A673 (cell line): ENCODE measurements at regions not wholly inside any gene's neighbourhood (a gene's known extent, or its start where the extent isn't known, plus 50 kb on each side); places are given as distances from the start of the nearest gene placed in this dataset.

ENCODE experiments used
- BruUV-seq: library from RNA; stranded (reverse); fragments of 400-500 nt; replicated peaks from 2 replicates; lab custom pipeline; 2021; lab: Mats Ljungman, UMichigan
- CTCF ChIA-PET: fragments of 300-600 bp; sonication (Branson Sonifier 250); formaldehyde crosslinking; loops from one replicate; lab custom pipeline; 2022; ENCODE audit warnings: antibody characterized with exemption; lab: Charles Lee
- POLR2A ChIA-PET: fragments of 300-600 bp; sonication (Branson Sonifier 250); formaldehyde crosslinking; loops from one replicate; lab custom pipeline; 2022; ENCODE audit warnings: antibody characterized with exemption; ENCODE audit not compliant: low non-redundant PET; lab: Charles Lee
- DNase-seq: peaks from one replicate; pipeline ENCODE4 v3.0.0-alpha.2; 2015; ENCODE audit warnings: low spot score
- H3K27ac ChIP-seq: fragments of 200-600 bp; sonication (generic); 2 replicates; pipeline ENCODE4 v1.5.1; 2016; ENCODE audit warnings: mixed run types, low read depth, mild to moderate bottlenecking, mixed read lengths, antibody characterized with exemption, low read length; ENCODE audit not compliant: poor library complexity, severe bottlenecking
- H3K27me3 ChIP-seq: fragments of 200-600 bp; sonication (generic); replicated peaks from 2 replicates; pipeline ENCODE4 v1.6.1; 2017; ENCODE audit warnings: mixed run types, low read depth, mild to moderate bottlenecking, mixed read lengths, antibody characterized with exemption, low read length; ENCODE audit not compliant: insufficient read depth, poor library complexity
- H3K36me3 ChIP-seq: fragments of 200-600 bp; sonication (generic); 2 replicates; pipeline ENCODE4 v1.6.1; 2016; ENCODE audit warnings: mixed run types, mild to moderate bottlenecking, mixed read lengths, antibody characterized with exemption, low read length; ENCODE audit not compliant: insufficient read depth, poor library complexity, severe bottlenecking
- H3K4me1 ChIP-seq: fragments of 200-600 bp; sonication (generic); 2 replicates; pipeline ENCODE4 v1.6.1; 2017; ENCODE audit warnings: mixed run types, mild to moderate bottlenecking, mixed read lengths, antibody characterized with exemption, low read length; ENCODE audit not compliant: insufficient read depth, poor library complexity, severe bottlenecking
- H3K4me3 ChIP-seq: fragments of 200-600 bp; sonication (generic); 2 replicates; pipeline ENCODE4 v1.5.1; 2016; ENCODE audit warnings: low read depth, mixed run types, mild to moderate bottlenecking, mixed read lengths, low read length; ENCODE audit not compliant: poor library complexity, severe bottlenecking
- H3K9me3 ChIP-seq: fragments of 200-600 bp; sonication (generic); 2 replicates; pipeline ENCODE4 v1.6.1; 2016; ENCODE audit warnings: mixed run types, low read depth, mild to moderate bottlenecking, mixed read lengths, antibody characterized with exemption, low read length; ENCODE audit not compliant: poor library complexity, severe bottlenecking
- EZH2 ChIP-seq: fragments of 200-600 bp; sonication (generic); IDR thresholded peaks from 2 replicates; pipeline ENCODE4 v1.6.1; 2017; ENCODE audit warnings: borderline replicate concordance, low read depth, mild to moderate bottlenecking, mixed read lengths, antibody characterized with exemption, low read length; ENCODE audit not compliant: poor library complexity, severe bottlenecking
- intact Hi-C: fragments of 100-400 bp; cut with micrococcal nuclease; formaldehyde crosslinking; loops from one replicate; pipeline ENCODE4 v1.10.0; 2022; ENCODE audit not compliant: unreplicated experiment
- TF ChIP-seq, protein P1 (sequence below): fragments of 300-800, 200-600 bp; sonication (generic); conservative IDR thresholded peaks from 2 replicates; pipeline ENCODE4 v1.5.1; 2017; ENCODE audit warnings: low read depth, mild to moderate bottlenecking, antibody characterized with exemption, low read length, moderate library complexity, mixed read lengths

DNA sequence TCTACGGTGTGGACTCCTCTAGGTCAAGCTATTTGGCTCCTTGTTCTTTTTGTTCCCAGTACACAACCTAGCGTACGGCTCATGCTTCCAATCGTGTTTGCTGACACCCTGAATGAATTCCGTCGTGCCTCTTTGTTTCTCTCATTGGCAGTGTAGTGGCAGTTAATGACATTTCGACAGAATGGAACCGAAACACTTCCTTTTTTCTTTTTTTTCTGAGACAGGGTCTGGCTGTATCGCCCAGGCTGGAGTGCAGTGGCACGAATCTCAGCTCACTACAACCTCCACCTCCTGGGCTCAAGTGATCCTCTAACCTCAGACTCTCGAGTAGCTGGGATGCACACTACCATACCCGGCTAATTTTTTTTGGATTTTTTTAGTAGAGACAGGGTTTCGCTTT, 113.3 kb upstream of the ATP6AP2 start:
- Histone ChIP-seq H3K27ac (no peak overlapping the region), H3K4me1 (peaks cover 30% of the 10 kb centered on the region), H3K36me3 (no peaks in the 10 kb centered on the region), H3K9me3 (no peaks in the 10 kb centered on the region), H3K27me3 (no peaks in the 10 kb centered on the region), H3K4me3 (no peak overlapping the region)
- POLR2A ChIA-PET: no interaction called here
- no TSS peak for BruUV-seq
- TF ChIP-seq, protein P1, sequence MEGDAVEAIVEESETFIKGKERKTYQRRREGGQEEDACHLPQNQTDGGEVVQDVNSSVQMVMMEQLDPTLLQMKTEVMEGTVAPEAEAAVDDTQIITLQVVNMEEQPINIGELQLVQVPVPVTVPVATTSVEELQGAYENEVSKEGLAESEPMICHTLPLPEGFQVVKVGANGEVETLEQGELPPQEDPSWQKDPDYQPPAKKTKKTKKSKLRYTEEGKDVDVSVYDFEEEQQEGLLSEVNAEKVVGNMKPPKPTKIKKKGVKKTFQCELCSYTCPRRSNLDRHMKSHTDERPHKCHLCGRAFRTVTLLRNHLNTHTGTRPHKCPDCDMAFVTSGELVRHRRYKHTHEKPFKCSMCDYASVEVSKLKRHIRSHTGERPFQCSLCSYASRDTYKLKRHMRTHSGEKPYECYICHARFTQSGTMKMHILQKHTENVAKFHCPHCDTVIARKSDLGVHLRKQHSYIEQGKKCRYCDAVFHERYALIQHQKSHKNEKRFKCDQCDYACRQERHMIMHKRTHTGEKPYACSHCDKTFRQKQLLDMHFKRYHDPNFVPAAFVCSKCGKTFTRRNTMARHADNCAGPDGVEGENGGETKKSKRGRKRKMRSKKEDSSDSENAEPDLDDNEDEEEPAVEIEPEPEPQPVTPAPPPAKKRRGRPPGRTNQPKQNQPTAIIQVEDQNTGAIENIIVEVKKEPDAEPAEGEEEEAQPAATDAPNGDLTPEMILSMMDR: no peak
- TF ChIP-seq EZH2: no peak
- no peak for DNase-seq
- intact Hi-C loops: loop anchor here (5.0 kb wide), 1 partner anchor 200 kb away; no protein-coding TSS in a partner anchor
- CTCF ChIA-PET: no interaction called here

GRCh38 chrX:40465735-40466551, 114.8 kb upstream of the ATP6AP2 start:
- peaks cover 18% of the 10 kb centered on the region for H3K4me1 ChIP-seq
- BruUV-seq: no TSS peak
- H3K27me3 ChIP-seq: no peaks in the 10 kb centered on the region
- no peaks in the 10 kb centered on the region for H3K36me3 ChIP-seq
- no peak for TF ChIP-seq EZH2
- TF ChIP-seq, protein P1: no peak
- ChIA-PET POLR2A (interaction anchor here (0.5 kb wide), 1 partner anchor 1643 kb away, joined by 3 read pairs; no protein-coding TSS in a partner anchor), CTCF (no interaction called here)
- H3K4me3 ChIP-seq: no peak overlapping the region
- intact Hi-C loops: loop anchor here (5.0 kb wide), 1 partner anchor 199 kb away; no protein-coding TSS in a partner anchor
- peak; percentile 74 for DNase-seq
- no peaks in the 10 kb centered on the region for H3K9me3 ChIP-seq
- peak overlapping the region; percentile 73 for H3K27ac ChIP-seq

DNA sequence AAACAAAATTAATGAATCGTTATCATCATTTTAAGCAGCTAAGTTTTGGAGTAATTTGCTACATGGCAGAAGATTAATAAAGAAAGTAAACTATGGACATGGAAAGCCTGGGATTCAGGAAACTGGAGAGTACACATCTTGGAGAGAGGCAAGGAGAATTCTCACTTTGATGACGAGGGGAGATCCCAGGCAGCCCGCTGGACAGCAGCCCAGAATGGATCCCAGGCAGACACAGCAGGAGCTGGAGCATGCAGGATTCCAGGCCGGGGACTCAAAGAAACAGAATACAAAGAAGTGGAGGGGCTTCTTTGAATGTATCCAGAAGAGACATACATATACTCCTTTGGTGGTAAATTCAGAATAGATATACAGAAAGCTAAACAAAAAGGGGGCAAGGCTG, 118.0 kb upstream of the ATP6AP2 start:
- intact Hi-C loops: no loop called here
- no peaks in the 10 kb centered on the region for H3K27me3 ChIP-seq
- no peaks in the 10 kb centered on the region for H3K36me3 ChIP-seq
- H3K9me3 ChIP-seq: no peaks in the 10 kb centered on the region
- DNase-seq: no peak
- H3K4me3 ChIP-seq: no peak overlapping the region
- peaks cover 11% of the 10 kb centered on the region for H3K4me1 ChIP-seq
- BruUV-seq: no TSS peak
- CTCF ChIA-PET: no interaction called here
- TF ChIP-seq EZH2: no peak
- TF ChIP-seq, protein P1: no peak
- POLR2A ChIA-PET: no interaction called here
- H3K27ac ChIP-seq: no peak overlapping the region
